ENCODE measurements at regions not wholly inside any gene's neighbourhood (a gene's known extent, or its start where the extent isn't known, plus 50 kb on each side); places are given as distances from the start of the nearest gene placed in this dataset.

DNA sequence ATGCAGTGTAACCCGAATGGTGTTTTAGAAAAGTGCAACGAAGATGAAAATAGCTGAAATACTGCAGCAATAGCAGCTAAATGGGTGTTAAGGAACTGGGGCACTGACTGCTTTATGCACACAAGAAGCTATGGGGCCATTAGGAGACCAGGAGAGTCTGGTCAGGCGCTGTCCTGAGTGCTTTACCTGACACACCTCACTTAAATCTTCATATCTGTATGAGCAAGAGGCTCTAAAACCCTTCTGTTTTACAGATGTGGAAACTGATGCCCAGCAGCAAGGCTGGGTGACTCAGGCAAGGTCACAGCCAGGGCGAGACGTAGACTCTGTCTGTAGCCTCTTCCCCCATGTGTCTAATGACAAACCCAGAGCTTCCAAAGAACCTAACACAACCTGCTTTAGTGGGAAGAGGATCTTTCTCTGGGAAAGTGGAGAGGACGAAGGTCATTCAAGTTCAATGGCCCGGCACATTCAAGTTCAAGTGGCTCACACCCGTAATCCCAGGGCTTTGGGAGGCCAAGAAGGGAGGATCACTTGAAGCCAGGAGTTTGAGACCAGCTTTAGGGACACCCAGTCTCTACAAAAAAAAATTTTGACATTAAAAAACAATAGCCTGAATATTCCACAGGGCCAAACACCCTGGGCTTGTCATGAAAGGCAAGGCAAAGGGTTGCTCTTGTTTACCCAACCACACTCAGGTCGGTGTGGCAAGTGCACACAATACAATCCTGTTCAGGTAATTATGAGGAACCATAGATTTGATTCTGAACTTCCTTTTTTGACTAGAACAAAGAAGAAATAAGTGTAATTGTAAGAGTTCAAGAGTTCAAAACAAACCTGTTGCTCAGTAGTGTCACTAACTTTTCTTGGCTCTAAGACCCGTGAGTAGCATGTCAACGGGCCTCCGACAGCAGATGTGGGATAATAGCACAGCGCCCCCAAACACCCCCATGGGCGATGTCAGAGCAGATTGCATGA lies 53.7 kb upstream of the KLF6 start:
- no peak for DNase-seq (ENCODE audit: low spot score)
- TF ChIP-seq, protein P1, sequence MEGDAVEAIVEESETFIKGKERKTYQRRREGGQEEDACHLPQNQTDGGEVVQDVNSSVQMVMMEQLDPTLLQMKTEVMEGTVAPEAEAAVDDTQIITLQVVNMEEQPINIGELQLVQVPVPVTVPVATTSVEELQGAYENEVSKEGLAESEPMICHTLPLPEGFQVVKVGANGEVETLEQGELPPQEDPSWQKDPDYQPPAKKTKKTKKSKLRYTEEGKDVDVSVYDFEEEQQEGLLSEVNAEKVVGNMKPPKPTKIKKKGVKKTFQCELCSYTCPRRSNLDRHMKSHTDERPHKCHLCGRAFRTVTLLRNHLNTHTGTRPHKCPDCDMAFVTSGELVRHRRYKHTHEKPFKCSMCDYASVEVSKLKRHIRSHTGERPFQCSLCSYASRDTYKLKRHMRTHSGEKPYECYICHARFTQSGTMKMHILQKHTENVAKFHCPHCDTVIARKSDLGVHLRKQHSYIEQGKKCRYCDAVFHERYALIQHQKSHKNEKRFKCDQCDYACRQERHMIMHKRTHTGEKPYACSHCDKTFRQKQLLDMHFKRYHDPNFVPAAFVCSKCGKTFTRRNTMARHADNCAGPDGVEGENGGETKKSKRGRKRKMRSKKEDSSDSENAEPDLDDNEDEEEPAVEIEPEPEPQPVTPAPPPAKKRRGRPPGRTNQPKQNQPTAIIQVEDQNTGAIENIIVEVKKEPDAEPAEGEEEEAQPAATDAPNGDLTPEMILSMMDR (IDR thresholded peaks at IDR 0.05), result no peak
- no peaks in the 10 kb centered on the region for H3K9me3 ChIP-seq
- peaks cover 0 to 13% of the 10 kb centered on the region in 2 donors for H3K4me1 ChIP-seq
- no peaks in the 10 kb centered on the region for H3K36me3 ChIP-seq
- H3K4me3 ChIP-seq, result no peak overlapping the region
- no peak overlapping the region for H3K27ac ChIP-seq
- H3K27me3 ChIP-seq, result no peaks in the 10 kb centered on the region

DNA sequence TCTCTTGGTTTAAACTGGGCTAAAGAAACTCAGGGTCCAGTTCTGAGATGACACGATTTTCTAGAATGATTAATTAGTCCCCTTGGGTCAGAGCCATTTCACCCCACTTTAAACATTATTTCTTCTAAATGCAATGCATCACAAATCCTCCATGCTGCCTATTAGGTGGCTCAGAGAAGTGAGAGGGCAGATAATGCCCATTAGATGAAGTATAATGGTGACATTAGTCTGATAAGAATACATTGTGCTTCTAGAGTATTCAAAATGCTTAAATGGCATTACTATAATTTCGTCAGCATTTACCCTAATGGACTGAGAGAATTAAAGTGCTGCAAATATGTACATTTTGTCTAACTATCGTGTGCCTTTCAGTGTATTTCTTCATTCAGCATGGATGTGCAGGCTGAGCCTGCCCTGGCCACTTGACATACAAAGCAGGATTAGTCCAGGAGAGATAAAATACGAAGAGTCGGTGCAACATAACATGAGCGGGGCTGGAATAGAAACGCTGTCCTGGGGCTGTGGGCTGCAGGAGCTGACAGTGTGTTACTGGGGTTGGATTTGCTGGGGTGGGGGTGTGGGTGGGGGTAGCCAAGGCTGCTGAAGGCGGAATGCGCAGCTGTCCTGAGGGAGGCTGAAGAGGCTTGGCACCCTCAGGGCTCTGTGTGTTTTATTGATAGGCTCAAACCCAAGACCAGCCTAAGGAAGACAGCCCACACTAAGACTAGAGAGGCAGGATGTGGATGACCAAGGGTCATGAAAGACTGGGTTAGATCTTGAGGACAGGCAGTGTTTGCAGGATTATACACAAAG lies 52.8 kb upstream of the KLF6 start:
- Histone ChIP-seq H3K27ac (no peak overlapping the region), H3K9me3 (no peaks in the 10 kb centered on the region), H3K36me3 (no peaks in the 10 kb centered on the region), H3K4me1 (peaks cover 0 to 13% of the 10 kb centered on the region in 2 donors), H3K4me3 (no peak overlapping the region), H3K27me3 (no peaks in the 10 kb centered on the region)
- DNase-seq (ENCODE audit: low spot score), result no peak
- TF ChIP-seq, protein P1 (IDR thresholded peaks at IDR 0.05), result no peak

DNA sequence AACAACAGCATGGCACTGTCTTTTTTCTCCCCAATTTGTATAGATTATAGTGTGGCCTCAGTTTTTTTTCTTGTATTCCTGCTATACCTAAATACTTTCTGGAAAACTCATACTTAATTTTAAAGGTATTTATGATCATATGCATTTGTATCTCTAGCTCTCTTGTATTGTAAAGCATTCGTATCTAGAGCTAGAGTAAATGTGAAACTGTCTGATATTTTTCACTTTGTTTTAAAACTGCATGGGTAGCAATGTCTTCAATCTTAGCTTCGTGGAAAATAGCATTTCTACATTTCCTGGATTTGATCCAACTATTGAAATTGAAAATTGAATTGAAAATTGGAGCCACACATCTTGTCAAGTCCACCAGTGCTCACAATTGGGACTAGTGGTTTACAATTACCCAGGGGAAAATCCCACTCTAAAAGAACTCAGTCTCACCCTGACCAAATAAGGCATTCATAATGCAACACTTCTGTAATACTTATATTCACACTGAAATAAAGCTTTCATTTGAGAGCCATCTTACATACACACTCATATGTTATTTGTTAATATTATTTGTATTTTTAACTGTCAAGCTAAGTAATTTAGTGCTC lies 51.3 kb upstream of the KLF6 start:
- Histone ChIP-seq H3K4me1 (peaks cover 0 to 21% of the 10 kb centered on the region in 2 donors), H3K36me3 (no peaks in the 10 kb centered on the region), H3K9me3 (no peaks in the 10 kb centered on the region), H3K4me3 (no peak overlapping the region), H3K27ac (peak overlapping the region in 1 of 2 donors; percentile 1), H3K27me3 (no peaks in the 10 kb centered on the region)
- DNase-seq (ENCODE audit: low spot score), result no peak
- TF ChIP-seq, protein P1 (IDR thresholded peaks at IDR 0.05), result no peak

DNA sequence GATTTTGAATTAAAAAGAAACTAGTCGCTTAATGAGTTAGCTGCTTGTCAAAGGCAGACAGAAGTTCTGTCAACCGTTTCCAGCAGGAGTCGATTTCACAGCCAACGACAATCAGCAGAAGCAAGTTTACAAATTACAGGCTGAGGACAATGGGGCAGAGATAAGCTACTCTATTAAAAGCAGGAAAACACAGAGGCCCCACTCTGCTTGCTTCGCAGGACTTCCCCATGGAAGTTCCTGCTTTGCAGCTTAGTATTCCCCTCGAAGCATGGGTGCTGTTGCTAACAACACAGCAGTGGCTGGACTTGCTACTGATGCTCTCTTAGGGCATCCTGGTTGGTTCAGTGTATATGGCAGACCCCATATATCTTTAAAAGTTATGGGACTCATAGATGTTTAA lies 50.8 kb upstream of the KLF6 start:
- no peak for DNase-seq (ENCODE audit: low spot score)
- H3K27me3 ChIP-seq, result no peaks in the 10 kb centered on the region
- TF ChIP-seq, protein P1 (IDR thresholded peaks at IDR 0.05), result no peak
- peak overlapping the region in 1 of 2 donors; percentile 1 for H3K27ac ChIP-seq
- H3K4me3 ChIP-seq, result no peak overlapping the region
- H3K9me3 ChIP-seq, result no peaks in the 10 kb centered on the region
- H3K4me1 ChIP-seq, result peaks cover 0 to 26% of the 10 kb centered on the region in 2 donors
- no peaks in the 10 kb centered on the region for H3K36me3 ChIP-seq

DNA sequence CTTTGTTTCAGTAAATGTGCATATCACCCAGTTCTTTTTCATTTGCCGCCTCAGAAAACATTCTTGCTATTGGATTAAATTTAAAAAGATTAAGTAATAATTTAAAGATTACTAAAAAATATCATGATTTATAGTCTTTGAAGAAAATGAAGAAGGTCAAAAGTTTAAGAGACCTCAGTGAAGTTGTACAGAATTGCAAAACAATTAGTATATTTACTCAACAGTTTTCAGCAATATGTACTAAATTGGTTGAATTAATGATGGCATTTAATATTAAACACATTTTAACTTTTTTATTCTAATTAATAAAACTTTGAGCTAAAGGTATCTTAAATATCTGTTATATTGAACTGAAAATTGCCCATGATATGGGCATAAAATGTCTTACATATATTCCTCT lies 49.9 kb upstream of the KLF6 start:
- Histone ChIP-seq H3K36me3 (no peaks in the 10 kb centered on the region), H3K27ac (no peak overlapping the region), H3K9me3 (no peaks in the 10 kb centered on the region), H3K4me3 (no peak overlapping the region), H3K27me3 (no peaks in the 10 kb centered on the region), H3K4me1 (peaks cover 0 to 29% of the 10 kb centered on the region in 2 donors)
- TF ChIP-seq, protein P1 (IDR thresholded peaks at IDR 0.05), result no peak
- no peak for DNase-seq (ENCODE audit: low spot score)

Small RNA genes in the stretch of these regions (microRNA-seq; reads per million reads assigned to microRNA genes)
- gene MIR6078 (ENCODE audit: borderline number of aligned reads in 2 of 2, borderline replicate concordance in 1 of 2), result 0 reads per million in 2 donors

Measured in right atrium auricular region (tissue), 2 donors.